ENCODE measurements at regions not wholly inside any gene's neighbourhood (a gene's known extent, or its start where the extent isn't known, plus 50 kb on each side); places are given as distances from the start of the nearest gene placed in this dataset.

DNA sequence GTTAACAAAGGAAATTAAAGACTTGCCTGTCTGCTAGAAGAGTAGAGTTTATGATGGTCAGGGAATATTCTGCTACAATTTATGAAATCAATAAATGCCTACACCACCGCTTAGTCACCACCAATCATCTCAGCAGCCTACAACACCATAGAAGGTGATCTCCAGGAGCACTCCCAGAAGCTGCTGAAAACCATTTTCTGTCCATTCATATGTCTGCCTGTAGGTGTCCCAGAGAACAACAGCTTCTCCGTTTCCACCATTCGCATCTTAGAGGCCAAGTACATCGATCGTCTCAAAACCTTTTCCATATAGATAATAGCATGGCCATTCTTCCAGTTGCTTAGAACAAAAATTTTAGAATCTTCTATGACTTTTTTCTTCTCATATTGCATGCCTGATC, 303.4 kb downstream of the KCNC2 start:
- DNase-seq (ENCODE audit: low read depth), result no peak

DNA sequence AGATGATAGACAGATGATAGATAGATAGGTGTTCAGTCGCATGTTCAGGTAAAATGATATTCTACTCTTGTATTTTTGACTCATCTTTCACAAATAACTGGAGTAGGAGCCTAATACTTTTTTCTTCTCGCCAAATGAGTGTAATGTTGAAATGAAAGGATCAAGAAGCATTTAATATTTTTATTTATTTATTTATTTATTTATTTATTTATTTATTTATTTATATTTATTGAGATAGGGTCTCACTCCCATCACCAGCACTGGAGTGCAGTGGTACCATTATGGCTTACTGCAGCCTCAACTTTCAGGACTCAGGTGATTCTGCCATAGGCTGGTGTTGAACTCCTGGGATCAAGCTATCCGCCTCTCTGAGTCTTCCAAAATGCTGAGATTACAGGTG, 298.8 kb downstream of the KCNC2 start:
- no peak for DNase-seq (ENCODE audit: low read depth)

DNA sequence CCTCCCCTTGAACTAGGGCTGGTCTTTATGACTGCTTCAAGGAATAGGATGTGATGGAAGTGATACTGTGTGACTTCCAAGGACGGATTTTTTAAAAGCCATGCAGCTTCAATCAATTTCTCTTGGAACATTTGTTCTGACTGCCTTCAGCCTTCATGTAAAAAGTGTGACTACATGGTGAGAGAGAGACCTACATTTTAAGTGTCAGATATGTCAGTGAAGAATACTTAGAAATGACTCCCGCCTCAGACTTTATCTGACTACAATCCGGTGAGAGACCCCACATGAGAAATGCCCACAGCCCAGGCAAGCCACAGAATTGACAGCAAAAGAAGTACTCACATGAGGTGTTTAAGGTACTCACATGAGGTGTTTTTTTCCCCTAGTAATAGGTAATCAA, 295.3 kb downstream of the KCNC2 start:
- DNase-seq (ENCODE audit: low read depth), result no peak

DNA sequence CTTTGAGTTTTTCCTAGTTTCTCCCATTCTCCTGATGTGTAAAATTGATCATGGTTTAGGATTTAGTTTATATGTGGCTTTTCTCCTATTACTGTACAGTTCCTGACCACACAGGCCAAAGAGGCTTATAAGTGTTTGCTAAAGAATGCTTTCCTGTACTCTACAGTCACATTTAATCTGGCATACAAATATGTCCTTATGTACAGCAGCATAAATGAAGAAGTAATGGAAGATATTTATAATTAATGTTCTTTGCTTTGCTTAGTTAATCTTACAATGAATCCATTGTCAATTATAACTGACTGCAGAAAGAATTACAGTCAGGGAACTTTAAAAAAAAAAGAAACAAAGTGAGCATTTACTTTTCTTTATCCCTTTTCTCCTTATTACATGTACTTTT, 293.9 kb downstream of the KCNC2 start:
- DNase-seq (ENCODE audit: low read depth), result no peak

DNA sequence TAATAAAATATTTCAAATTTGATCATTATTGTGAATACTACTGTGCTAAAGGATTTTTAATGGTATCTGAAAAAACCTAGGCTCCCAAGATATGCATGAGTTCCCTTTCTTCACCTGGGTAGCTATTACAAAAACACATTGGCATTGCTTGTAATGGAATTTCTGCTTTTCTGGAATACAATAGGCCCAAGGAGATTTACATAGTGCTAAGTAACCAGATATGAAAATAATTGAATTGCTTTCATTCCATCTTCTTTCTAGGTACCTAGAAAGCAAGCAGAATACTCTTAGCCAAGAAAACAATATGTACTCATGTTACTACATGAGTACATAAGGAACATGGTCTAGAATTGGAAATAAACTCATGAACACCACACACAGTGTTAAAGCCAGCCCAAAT, 291.9 kb downstream of the KCNC2 start:
- DNase-seq (ENCODE audit: low read depth), result no peak

DNA sequence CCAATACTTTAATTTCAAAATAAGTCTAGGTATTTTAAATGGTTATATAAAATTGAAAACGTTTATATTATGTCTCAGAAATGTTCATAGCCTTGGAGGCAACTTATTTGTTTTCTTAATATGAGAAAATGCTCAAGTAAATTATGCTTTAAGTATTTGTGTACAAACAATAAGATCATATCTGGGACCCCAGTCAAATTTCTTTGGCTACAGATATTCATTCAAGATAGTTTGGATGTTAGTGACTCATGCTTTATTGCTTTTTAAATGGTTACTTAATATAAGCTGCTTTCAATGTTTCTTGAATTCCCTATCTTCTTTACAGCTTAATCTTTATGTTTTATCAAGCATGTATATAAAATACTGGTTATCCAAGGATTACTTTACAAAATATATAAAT, 291.3 kb downstream of the KCNC2 start:
- DNase-seq (ENCODE audit: low read depth), result no peak

DNA sequence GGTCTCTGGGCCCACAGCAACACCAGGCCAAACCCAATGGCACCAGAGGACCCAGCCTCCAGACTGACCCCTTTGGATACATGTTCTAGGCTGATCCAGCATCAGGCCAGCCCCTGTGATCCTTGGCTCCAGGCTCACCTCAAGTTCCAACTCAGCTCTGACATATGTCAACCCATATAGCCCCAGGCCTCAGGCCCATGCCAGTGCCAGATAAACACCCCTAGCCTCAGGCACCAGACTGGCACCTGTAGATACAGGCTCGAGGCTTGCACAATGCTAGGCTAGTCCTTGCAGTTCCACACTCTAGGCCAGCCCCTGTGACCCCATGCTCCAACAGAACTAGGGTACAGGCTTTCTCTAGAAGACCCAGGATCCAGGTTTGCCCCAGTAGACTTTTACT, 287.5 kb downstream of the KCNC2 start:
- DNase-seq (ENCODE audit: low read depth), result no peak

DNA sequence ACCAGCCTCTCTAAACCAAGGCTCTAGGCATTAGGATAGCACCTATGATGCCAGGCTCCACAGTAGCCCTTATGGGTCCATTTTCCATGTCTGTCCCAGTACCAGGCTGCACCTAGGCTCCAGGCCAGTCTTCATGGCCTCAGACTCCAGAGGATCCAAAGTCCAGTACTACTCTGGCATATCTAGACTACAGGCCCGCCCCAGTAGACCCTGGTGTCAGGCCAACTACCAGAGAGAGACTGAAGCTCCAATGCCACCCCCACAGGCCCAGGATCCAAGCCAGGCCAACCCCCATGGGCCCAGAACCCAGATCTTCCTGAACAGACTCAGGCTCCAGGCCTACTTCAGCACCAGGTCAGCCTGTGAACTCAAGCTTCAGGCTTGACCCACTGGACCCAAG, 287.0 kb downstream of the KCNC2 start:
- DNase-seq (ENCODE audit: low read depth), result no peak

DNA sequence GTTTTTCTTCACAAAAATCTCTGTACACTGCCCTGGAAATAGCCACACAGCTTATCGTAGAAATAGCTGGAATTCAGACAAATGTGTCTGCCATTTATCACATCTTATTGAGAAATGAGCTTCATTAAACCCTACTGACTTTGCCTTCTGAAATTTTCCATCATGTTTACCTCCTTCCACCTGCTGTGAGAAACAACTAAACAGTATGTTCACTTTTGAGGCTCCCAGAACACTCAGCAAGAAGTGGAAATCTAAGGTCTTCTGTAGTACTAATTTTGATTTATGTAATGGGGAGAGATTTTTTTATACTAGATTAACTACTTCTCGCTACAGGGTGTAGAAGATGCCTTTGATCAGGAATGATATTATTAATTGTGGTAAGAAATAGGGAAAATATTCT, 268.0 kb downstream of the KCNC2 start:
- no peak for DNase-seq (ENCODE audit: low read depth)

DNA sequence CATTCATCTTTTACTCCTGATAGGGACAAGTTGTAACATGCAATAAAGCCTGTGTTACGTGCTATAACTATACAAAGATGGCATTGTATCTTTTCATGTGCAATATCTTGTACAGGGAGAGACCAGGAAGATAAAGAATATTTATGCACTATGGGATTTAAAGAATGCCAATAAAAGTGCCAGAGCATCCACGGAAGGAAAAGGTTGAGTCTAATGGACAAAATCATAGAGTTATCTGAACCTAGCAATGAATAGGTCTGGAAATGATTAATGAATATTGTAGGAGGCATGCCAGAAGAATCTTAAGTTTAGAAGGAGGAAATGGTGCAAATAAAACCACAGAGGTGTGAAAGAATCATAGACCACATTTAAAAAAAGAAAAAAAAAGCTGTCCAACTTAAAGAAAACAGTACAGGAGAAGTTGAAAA, 263.9 kb downstream of the KCNC2 start:
- no peak for DNase-seq (ENCODE audit: low read depth)

DNA sequence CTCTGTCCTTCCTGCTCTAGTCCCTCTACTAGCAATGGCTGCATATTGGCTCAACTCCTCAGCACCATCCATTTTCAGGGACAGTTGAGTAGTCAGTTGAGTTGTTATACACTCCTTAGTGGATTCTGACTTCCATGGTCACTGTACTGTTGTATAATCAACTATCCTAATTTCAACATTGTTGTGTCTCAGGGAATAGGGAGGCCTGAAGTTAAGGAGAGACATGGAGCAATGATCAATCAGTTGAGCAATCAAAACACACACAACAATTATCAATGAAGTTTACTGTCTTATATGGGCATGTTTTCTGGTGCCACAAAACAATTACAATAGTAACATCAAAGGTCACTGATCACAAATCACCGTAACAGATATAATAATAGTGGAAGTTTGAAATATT, 255.9 kb downstream of the KCNC2 start:
- DNase-seq (ENCODE audit: low read depth), result no peak

DNA sequence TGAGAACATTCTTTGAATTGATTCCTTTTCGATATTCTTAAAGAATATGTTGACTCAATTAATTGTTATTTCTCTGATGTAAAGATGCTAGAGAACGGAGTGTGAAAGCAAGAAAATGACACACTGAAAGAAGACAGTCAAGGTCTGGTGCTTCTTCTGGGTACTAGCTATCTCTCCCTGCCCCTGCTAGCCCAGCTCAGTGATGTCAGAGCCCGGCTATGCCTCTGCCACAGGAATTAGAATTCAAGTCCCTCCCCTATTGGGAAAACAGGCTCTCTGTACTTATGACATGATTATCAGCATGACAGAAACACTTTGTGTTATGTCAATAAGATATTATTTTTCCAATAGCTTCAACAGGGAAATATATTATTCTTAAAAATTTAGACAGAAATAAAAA, 252.4 kb downstream of the KCNC2 start:
- DNase-seq (ENCODE audit: low read depth), result no peak

DNA sequence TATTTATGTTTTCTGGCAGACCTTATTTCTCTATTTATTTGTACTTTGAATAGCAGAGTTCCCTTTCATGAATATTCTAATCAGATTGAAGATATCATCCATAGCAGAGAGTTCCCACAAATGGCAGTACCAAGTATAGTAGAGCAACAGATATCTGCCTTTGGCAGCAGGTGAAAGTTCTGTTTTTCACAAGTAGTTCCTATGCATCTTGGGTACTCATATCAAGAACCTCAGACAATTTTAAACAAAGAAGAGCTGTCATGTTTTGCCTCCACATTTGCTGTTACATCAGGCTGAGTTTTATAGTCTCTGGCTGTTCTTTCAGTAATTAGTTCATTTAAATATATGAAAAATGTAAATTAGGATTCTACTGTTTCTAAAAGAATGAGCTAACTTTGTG, 252.0 kb downstream of the KCNC2 start:
- DNase-seq (ENCODE audit: low read depth), result no peak

DNA sequence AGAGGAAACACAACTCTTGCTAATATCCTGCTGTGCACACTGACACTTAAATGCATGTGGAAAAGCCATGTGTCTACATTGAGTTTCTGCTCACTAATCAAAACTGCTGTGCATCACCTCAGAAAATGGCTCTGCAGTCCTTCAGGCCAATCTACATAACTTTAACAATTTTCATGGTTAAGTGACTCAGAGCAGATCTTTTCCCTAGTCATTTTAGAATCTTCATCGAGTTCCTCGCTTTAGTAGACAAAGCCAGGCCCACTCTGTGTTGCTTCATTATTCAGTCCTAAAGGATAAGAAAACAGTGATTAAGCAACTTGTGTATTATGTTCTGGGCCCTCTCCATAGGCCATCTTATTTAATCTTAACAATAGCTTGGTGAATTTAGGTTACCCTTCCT, 250.0 kb downstream of the KCNC2 start:
- DNase-seq (ENCODE audit: low read depth), result no peak

DNA sequence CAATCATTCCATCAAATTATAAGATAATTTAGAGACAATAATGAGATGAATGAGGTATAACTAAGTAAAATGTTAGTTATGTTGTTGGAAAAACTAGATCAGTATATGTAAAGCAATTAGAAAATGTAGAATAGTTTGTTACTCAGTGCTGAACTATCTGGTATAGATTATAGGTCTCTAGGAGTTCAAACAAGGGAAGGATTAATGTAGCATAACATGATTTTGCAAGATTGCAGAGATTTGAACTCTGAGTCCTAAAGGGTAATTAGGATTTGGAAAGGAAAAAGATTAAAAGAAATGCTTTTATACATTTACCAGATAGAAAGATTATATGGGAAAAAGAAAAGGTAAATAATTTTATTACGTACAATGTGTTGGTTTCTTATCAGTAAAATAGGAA, 246.3 kb downstream of the KCNC2 start:
- no peak for DNase-seq (ENCODE audit: low read depth)

DNA sequence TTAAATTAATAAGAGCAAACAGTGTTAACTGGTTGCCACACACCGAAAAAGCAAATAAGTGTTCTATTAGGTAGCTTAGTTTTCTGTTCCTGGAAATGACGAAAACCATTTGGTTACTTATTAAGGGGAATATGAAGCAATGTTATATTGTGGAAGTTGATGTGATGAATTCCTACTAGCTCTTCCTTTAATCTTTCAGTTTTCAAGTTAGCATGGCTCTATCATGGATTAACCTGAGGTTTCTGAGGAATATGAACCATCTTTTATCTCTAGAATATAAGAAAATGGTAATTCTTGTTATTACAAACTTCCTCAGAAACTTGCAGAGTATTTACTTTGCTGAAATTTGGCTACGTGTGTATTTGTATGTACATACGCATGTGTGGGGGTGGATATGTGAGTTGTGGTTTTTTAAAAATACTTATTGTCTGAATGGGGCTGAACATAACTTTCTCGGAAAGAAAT, 245.7 kb downstream of the KCNC2 start:
- no peak for DNase-seq (ENCODE audit: low read depth)

DNA sequence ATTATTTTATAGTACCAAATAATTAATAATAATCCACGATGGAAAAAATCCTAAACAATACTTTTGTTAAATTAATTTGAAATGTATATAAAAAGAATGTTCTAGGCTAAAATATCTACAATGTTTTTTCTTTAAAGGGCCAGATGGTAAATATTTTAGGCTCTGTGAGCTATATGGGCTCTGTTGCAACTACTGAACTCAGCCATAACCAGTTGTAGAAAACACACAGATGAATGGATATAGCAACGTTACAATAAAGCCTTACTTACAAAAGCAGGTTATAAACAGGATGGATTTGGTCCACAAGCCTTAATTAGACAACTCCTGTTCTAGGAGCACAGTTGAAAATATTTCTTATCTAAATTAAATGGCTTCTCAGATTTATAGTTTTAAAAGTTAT, 245.2 kb downstream of the KCNC2 start:
- DNase-seq (ENCODE audit: low read depth), result no peak

DNA sequence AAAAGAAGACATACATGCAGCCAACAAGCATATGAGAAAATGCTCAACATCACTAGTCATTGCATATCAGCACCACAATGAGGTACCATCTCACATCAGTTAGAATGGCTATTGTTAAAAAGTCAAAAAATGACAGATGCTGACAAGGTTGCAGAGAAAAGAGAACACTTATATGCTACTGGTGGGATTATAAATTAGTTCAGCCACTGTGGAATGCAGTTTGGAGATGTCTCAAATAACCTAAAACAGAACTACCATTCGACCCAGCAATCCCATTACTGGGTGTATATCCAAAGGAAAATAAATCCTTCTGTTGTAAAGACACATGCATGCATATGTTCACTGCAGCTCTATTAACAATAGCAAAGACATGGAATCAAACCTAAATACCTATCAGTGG, 238.4 kb downstream of the KCNC2 start:
- DNase-seq (ENCODE audit: low read depth), result no peak

DNA sequence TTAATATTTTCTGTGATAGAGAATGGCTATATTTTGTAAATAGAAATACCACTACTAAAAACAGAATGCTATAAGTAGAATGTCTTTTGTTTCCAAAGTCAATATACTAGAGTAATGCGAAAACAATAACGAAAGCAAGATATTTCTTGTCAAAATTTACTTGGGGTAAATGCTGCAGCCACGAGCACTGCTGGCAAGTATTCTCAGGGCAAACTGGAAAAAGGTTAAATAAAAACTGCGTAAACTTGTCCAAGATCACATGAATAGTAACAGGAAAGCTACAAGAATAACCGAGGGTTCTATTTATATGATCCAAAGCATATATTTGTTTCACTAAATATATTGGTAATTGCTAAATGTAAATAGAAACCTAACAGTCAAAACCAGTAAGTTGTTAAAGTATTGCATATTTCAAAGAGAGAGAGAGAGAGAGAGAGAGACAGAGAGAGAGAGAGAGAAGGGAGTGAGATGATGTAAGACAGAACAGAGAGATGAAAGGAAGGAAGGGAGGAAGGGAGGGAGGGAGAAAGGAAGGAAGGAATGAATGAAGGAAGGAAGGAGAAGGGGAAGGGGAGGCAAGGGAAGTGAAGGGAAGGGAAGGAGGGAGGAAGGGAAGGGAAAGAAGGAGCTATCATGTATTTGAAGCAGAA, 231.7 kb downstream of the KCNC2 start:
- DNase-seq (ENCODE audit: low read depth), result no peak

DNA sequence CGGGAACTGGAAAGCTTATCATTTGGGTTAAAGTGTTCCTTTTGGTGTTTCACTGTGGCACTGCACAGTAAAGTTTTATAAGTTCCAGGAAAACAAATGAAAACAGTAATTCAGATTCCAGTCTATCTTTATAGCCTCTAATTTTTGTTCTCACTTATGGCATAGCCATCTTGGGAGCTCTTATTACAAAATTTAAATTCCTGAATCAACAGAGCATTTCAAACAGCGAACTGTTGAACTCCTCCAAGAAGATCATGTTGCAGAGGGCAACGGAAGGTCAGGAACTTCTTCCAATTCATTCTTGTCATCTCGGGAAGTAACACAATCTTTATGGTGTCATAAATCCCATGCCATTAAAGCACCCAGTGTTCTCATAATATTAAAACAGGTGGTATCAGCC, 229.1 kb downstream of the KCNC2 start:
- DNase-seq (ENCODE audit: low read depth), result no peak

DNA sequence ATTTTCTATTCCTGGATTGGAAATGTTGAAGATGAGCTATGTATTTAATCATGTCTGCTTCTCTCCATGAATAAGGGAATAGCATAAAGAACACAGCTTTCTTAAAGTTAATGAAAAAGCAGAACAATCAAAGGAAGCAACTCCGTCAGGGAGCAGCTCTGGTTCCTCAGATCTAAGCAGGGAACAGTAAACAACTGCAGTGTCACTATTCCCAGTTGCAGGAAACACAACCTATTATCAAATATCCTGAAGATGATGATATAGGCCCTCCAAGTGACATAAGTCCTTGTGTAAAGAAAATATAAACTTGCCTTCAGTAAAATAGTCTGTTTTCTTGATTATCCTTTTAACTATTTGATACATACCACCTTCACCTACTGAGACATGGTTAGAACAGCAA, 228.1 kb downstream of the KCNC2 start:
- DNase-seq (ENCODE audit: low read depth), result no peak

DNA sequence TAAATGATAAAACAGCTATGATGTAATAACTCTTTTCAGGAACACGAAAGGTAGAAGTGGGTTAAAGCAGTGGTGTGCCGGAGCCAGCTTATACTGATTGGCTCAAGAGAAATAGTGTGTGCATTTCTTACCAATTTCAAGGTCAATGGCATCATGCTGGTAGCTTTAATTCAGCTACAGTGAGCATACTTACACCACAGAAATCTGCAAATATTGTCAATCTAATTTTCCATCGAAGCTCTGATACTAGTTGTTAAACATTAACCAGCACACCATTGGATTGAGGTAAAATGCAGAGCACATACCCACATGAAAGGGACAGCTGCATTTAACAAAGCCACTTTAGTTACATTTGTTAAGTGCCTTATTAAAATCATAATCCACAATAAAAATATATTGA, 225.7 kb downstream of the KCNC2 start:
- DNase-seq (ENCODE audit: low read depth), result no peak

DNA sequence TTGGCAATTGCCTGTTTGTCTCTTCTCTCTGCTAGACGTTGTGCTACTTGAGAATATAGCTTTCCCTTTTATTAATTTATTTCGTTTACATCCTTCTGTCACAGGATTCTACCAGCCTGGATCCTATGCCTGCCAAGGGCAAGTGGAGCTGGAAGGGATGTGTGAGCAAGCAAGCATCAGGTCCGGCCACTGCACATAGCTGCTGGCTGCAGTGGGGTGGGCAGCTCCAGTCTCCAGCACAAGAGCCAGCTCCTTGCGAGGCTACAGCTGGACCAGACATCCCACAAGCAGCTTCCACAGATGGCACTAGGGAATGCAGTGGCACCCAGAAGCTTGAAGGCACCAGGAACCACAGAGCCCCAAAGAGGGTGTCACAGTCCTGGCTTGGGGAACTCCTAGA, 225.0 kb downstream of the KCNC2 start:
- no peak for DNase-seq (ENCODE audit: low read depth)

DNA sequence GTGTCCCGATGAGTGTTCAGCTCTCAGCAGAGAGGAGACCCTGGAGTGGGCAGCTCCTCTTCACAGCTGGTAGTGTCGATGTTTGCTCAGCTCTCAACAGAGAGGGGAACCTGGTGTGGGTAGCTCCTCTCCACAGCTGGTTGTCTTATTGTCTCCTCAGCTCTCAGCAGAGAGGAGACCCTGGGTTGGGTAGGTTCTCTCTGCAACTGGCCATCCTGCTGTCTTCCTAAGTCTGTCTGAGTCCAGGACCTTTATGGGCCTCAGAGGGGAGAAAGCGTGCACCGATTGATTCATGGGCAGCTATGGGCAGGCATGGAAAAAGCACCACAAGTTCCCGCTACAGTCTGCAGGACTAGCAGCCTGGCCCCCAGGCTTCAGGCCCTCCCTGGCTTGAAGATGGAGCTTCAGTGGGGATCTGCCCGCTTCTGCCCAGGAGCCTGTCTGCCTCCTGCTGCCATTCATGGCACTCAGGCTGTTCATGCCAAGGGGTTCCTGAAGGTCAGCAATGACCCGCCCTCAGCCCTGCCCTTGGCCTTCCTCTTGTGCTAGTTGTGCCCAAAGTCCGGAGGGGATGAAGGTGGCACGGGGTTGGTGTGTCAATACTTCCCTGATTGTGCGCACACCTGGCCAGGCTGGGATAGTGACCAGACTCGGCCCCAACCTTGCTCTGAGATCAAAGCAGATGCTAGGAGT, 224.2 kb downstream of the KCNC2 start:
- DNase-seq (ENCODE audit: low read depth), result no peak
